Calu3 (cell line): ENCODE measurements at regions not wholly inside any gene's neighbourhood (a gene's known extent, or its start where the extent isn't known, plus 50 kb on each side); places are given as distances from the start of the nearest gene placed in this dataset.

Source experiments
- BruUV-seq: library from RNA; stranded (reverse); fragments of 400-500 nt; replicated peaks from 2 replicates; lab custom pipeline; 2021; lab: Mats Ljungman, UMichigan
- CTCF ChIA-PET: fragments of 300-600 bp; sonication (Branson Sonifier 250); formaldehyde crosslinking; loops from one replicate; lab custom pipeline; 2022; ENCODE audit warnings: antibody characterized with exemption; lab: Charles Lee
- DNase-seq: peaks from one replicate; pipeline ENCODE4 v3.0.0; 2022
- H3K27ac Mint-ChIP-seq: one replicate; pipeline ENCODE4 v1.8.0; 2022; ENCODE audit warnings: mixed read lengths; ENCODE audit not compliant: unreplicated experiment
- H3K27me3 Mint-ChIP-seq: one replicate; pipeline ENCODE4 v1.8.0; 2022; ENCODE audit warnings: mixed read lengths; ENCODE audit not compliant: unreplicated experiment
- H3K36me3 Mint-ChIP-seq: one replicate; pipeline ENCODE4 v1.8.0; 2022; ENCODE audit warnings: mild to moderate bottlenecking, moderate library complexity, mixed read lengths; ENCODE audit not compliant: insufficient read depth, unreplicated experiment
- H3K4me1 Mint-ChIP-seq: one replicate; pipeline ENCODE4 v1.8.0; 2022; ENCODE audit warnings: mild to moderate bottlenecking, low read depth, mixed read lengths; ENCODE audit not compliant: unreplicated experiment
- H3K4me3 Mint-ChIP-seq: one replicate; pipeline ENCODE4 v1.8.0; 2022; ENCODE audit warnings: mild to moderate bottlenecking, low read depth, moderate library complexity, mixed read lengths; ENCODE audit not compliant: unreplicated experiment
- H3K9me3 Mint-ChIP-seq: one replicate; pipeline ENCODE4 v1.8.0; 2022; ENCODE audit warnings: low read depth, mixed read lengths; ENCODE audit not compliant: unreplicated experiment
- intact Hi-C: fragments of 100-400 bp; cut with micrococcal nuclease; formaldehyde crosslinking; loops from one replicate; pipeline ENCODE4 v1.10.0; 2022; ENCODE audit not compliant: unreplicated experiment
- TF ChIP-seq, protein P1 (sequence below): fragments of 200-600 bp; IDR thresholded peaks from one replicate; pipeline ENCODE4 v1.8.0; 2022; ENCODE audit warnings: antibody characterized with exemption; ENCODE audit not compliant: unreplicated experiment

DNA sequence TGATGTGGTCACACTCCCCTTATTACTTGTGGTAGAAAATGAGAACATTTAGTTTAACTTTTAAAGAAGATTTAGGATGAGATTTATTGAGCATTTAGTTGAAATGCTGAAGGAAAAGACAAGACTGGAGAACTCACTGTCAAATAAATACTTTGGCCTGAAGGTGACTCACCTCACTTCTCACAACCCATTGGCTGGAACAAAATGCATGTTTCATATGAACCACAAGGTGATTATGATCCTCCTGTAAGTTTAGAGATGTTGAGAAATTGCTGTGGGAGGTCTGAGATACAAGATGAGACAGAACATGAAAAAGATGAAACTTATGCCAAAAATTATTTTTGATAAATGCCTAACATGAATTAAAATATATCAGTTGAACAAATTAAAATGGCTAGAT lies 1004.5 kb downstream of the SOCS6 start:
- intact Hi-C loops: no loop called here
- TF ChIP-seq, protein P1, sequence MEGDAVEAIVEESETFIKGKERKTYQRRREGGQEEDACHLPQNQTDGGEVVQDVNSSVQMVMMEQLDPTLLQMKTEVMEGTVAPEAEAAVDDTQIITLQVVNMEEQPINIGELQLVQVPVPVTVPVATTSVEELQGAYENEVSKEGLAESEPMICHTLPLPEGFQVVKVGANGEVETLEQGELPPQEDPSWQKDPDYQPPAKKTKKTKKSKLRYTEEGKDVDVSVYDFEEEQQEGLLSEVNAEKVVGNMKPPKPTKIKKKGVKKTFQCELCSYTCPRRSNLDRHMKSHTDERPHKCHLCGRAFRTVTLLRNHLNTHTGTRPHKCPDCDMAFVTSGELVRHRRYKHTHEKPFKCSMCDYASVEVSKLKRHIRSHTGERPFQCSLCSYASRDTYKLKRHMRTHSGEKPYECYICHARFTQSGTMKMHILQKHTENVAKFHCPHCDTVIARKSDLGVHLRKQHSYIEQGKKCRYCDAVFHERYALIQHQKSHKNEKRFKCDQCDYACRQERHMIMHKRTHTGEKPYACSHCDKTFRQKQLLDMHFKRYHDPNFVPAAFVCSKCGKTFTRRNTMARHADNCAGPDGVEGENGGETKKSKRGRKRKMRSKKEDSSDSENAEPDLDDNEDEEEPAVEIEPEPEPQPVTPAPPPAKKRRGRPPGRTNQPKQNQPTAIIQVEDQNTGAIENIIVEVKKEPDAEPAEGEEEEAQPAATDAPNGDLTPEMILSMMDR: no peak
- no TSS peak for BruUV-seq
- Mint-ChIP-seq H3K36me3 (no peaks in the 10 kb centered on the region), H3K27me3 (no peaks in the 10 kb centered on the region), H3K27ac (no peak overlapping the region), H3K4me3 (no peak overlapping the region), H3K9me3 (no peaks in the 10 kb centered on the region), H3K4me1 (no peaks in the 10 kb centered on the region)
- CTCF ChIA-PET: no interaction called here
- no peak for DNase-seq

DNA sequence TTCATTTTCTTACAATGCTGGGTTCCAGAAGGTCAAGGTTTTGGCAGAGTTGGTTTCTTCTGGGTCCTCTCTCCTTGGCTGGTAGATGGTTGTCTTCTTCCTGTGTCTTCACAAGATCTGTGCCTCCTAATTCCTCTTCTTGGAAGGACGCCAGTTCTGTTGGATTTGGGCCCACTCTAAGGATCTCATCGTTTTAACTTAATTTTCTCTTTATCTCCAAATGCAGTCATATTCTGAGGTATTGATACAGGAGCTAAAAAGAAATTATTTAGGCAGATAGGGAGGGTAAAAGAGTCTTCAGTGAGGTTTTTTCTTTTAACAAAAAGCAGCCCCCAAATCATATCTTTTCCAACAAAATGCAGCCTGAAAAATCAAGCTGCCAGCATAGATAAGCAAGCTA lies 998.4 kb downstream of the SOCS6 start:
- Mint-ChIP-seq H3K27me3 (no peaks in the 10 kb centered on the region), H3K4me3 (no peak overlapping the region), H3K4me1 (no peaks in the 10 kb centered on the region), H3K36me3 (no peaks in the 10 kb centered on the region), H3K27ac (no peak overlapping the region), H3K9me3 (peaks cover 4% of the 10 kb centered on the region)
- intact Hi-C loops: no loop called here
- BruUV-seq: no TSS peak
- CTCF ChIA-PET: no interaction called here
- TF ChIP-seq, protein P1: no peak
- no peak for DNase-seq

DNA sequence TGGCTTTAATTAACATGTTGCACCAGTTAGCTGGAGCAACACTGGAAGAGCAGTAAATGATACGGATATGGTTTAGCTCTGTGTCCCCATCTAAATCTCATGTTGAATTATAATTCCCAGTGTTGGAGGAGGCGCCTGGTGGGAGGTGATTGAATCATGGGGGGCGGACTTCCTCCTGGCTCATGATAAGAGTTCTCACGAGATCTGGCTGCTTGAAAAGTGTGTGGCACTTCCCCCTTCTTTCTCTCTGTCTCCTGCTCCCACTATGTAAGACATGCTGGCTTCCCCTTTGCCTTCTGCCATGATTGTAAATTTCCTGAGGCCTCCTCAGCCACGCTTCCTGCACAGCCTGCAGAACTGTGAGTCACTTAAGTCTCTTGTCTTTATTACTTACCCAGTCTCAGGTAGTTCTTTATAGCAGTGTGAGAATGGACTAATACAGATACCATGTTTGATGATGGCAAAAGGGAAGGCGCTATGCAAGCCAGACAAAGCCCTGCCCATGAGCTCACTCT lies 963.6 kb downstream of the SOCS6 start:
- TF ChIP-seq, protein P1: no peak
- Mint-ChIP-seq H3K4me1 (peaks cover 8% of the 10 kb centered on the region), H3K4me3 (no peak overlapping the region), H3K27me3 (no peaks in the 10 kb centered on the region), H3K27ac (no peak overlapping the region), H3K9me3 (no peaks in the 10 kb centered on the region), H3K36me3 (no peaks in the 10 kb centered on the region)
- DNase-seq: no peak
- intact Hi-C loops: no loop called here
- BruUV-seq: no TSS peak
- CTCF ChIA-PET: no interaction called here

DNA sequence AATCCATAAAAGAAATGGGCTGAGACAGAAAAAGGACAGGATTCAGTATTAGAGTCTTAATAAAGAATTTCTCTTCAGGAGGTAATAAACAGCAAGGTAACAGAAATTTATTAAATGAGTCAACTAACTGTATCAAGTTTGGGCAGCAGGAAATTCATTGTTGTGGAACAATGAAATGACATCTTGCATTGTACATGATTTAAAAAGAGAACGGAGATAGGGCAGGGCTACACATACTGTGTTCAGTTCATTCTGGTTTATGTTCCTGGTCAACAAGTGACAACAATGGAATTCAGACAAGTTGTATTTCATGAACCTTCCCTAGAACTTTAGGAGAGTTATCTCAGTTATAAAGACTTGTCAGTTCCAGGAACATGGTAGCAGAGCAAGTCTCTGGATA lies 961.3 kb downstream of the SOCS6 start:
- Mint-ChIP-seq H3K4me1 (no peaks in the 10 kb centered on the region), H3K27ac (no peak overlapping the region), H3K9me3 (no peaks in the 10 kb centered on the region), H3K4me3 (no peak overlapping the region), H3K27me3 (no peaks in the 10 kb centered on the region), H3K36me3 (no peaks in the 10 kb centered on the region)
- intact Hi-C loops: no loop called here
- TF ChIP-seq, protein P1: no peak
- CTCF ChIA-PET: no interaction called here
- no TSS peak for BruUV-seq
- no peak for DNase-seq
